ENCODE measurements at regions not wholly inside any gene's neighbourhood (a gene's known extent, or its start where the extent isn't known, plus 50 kb on each side); places are given as distances from the start of the nearest gene placed in this dataset.

GRCh38 chr1:58116284-58116683 lies 430.2 kb downstream of the OMA1 start:
- TF ChIP-seq POU2F2 (IDR thresholded peaks at IDR 0.05; ENCODE audit: low read depth, low read length) (no peak), POLR2AphosphoS5 (IDR thresholded peaks at IDR 0.05; ENCODE audit: low read depth, low read length) (no peak), TAF1 (IDR thresholded peaks at IDR 0.05; ENCODE audit: low read depth, low read length) (no peak), SPI1 (IDR thresholded peaks at IDR 0.05; ENCODE audit: low read depth, low read length) (no peak), PAX5 (IDR thresholded peaks at IDR 0.05; ENCODE audit: insufficient read depth, low read length, severe bottlenecking) (no peak), POLR2A (IDR thresholded peaks at IDR 0.05; ENCODE audit: low read depth, low read length) (no peak)
- no peak for FAIRE-seq
- DNase-seq (ENCODE audit: insufficient read length, low spot score): no peak

DNA sequence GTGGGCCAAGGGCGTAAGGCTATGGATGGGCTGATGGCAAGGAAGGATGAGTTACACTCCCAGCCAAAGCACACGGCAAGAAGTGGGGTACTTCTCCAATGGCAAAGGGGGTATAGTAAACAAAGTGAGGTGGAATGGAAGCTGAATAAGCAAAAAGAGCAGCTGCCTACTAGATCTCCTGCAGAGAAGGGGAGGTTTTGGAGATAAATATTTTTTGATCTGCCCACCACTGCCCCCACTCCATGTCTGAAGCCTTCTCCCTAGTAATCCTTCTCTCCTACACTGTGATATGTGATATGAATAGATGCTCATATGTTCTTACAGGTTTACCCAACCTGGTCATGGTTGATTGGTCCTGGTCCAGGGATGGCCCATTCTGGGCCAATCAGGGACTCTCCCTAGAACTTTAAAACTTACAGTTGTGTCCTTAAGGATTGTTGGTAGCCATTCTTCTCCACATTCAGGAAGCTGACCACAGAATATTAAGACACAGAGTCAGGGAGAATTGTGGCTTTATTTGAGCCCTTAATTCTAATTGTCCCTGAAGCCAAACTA lies 436.8 kb downstream of the OMA1 start:
- no peak for FAIRE-seq
- DNase-seq (ENCODE audit: insufficient read length, low spot score): no peak
- TF ChIP-seq POLR2AphosphoS5 (IDR thresholded peaks at IDR 0.05; ENCODE audit: low read depth, low read length) (no peak), SPI1 (IDR thresholded peaks at IDR 0.05; ENCODE audit: low read depth, low read length) (no peak), TAF1 (IDR thresholded peaks at IDR 0.05; ENCODE audit: low read depth, low read length) (no peak), PAX5 (IDR thresholded peaks at IDR 0.05; ENCODE audit: insufficient read depth, low read length, severe bottlenecking) (no peak), POU2F2 (IDR thresholded peaks at IDR 0.05; ENCODE audit: low read depth, low read length) (no peak), POLR2A (IDR thresholded peaks at IDR 0.05; ENCODE audit: low read depth, low read length) (no peak)

DNA sequence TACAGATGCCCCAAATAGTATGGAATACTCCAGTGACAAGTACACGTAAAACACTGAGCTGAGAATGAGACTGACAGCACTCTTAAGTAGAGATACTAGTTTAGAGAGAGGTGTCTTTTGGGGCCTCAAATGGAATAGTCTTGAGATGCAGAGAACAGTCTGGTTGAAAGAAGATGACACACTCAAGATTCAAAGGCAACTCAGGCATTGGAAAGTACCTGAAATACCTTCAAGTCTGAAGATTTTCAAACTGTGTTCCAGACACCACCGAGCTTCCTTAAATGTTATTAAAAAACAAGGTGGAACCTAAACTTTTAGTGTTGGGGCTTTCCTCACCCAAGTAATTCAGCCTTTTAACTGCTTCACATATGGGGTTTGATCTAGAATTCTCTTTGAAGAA lies 437.7 kb downstream of the OMA1 start:
- TF ChIP-seq TAF1 (IDR thresholded peaks at IDR 0.05; ENCODE audit: low read depth, low read length) (no peak), POU2F2 (IDR thresholded peaks at IDR 0.05; ENCODE audit: low read depth, low read length) (no peak), PAX5 (IDR thresholded peaks at IDR 0.05; ENCODE audit: insufficient read depth, low read length, severe bottlenecking) (no peak), POLR2A (IDR thresholded peaks at IDR 0.05; ENCODE audit: low read depth, low read length) (no peak), SPI1 (IDR thresholded peaks at IDR 0.05; ENCODE audit: low read depth, low read length) (no peak), POLR2AphosphoS5 (IDR thresholded peaks at IDR 0.05; ENCODE audit: low read depth, low read length) (no peak)
- DNase-seq (ENCODE audit: insufficient read length, low spot score): no peak
- no peak for FAIRE-seq

DNA sequence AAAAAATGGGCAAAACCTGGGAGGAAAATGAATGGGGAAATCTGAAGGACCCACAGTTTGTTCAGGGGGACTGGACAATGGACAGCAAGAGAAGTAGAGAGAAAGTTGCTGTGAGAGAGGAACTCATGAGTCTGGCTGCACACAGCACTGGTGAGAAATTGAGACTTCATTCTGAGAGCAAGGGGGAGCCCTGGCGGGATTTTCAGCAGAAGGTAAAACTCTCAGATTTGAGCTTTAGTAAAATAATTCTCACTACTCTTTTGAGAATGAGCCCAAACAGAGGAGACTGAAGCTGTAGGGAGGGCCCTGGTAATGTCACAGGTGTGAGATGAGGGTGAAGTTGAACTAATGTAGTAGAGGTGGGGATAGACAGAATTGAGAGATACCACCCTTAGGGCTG lies 438.6 kb downstream of the OMA1 start:
- no peak for DNase-seq (ENCODE audit: insufficient read length, low spot score)
- peak; percentile 35 for FAIRE-seq
- TF ChIP-seq SPI1 (IDR thresholded peaks at IDR 0.05; ENCODE audit: low read depth, low read length): peak; percentile 58
- no peak for TF ChIP-seq POLR2A (IDR thresholded peaks at IDR 0.05; ENCODE audit: low read depth, low read length)
- no peak for TF ChIP-seq POU2F2 (IDR thresholded peaks at IDR 0.05; ENCODE audit: low read depth, low read length)
- TF ChIP-seq PAX5 (IDR thresholded peaks at IDR 0.05; ENCODE audit: insufficient read depth, low read length, severe bottlenecking): no peak
- TF ChIP-seq TAF1 (IDR thresholded peaks at IDR 0.05; ENCODE audit: low read depth, low read length): no peak
- no peak for TF ChIP-seq POLR2AphosphoS5 (IDR thresholded peaks at IDR 0.05; ENCODE audit: low read depth, low read length)

DNA sequence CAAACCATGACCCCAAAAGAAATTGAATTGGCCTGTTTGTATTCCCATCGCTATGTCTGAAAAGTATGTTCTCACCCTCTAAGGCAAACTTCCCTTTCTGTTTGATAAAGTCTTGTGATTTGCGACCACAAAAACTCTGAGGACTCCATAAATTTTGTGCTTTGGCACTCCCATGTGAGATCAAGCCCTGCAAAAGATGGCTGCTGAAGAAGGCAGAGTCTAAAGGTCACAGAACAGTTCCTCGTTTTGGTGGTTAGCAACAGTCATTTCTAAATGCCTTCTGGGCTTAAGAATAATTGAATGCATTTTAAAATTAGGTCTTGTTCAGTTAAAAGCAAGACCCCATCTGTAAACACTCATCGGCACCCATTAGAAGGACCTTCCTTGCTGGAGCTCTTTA lies 441.6 kb downstream of the OMA1 start:
- no peak for FAIRE-seq
- TF ChIP-seq SPI1 (IDR thresholded peaks at IDR 0.05; ENCODE audit: low read depth, low read length) (peak; percentile 95), POLR2AphosphoS5 (IDR thresholded peaks at IDR 0.05; ENCODE audit: low read depth, low read length) (no peak), TAF1 (IDR thresholded peaks at IDR 0.05; ENCODE audit: low read depth, low read length) (no peak)
- peak; percentile 6 for DNase-seq (ENCODE audit: insufficient read length, low spot score)

GRCh38 chr1:58096714-58097113 lies 449.8 kb downstream of the OMA1 start:
- no peak for TF ChIP-seq POU2F2 (IDR thresholded peaks at IDR 0.05; ENCODE audit: low read depth, low read length)
- no peak for TF ChIP-seq SPI1 (IDR thresholded peaks at IDR 0.05; ENCODE audit: low read depth, low read length)
- TF ChIP-seq POLR2A (IDR thresholded peaks at IDR 0.05; ENCODE audit: low read depth, low read length): no peak
- TF ChIP-seq TAF1 (IDR thresholded peaks at IDR 0.05; ENCODE audit: low read depth, low read length): no peak
- TF ChIP-seq PAX5 (IDR thresholded peaks at IDR 0.05; ENCODE audit: insufficient read depth, low read length, severe bottlenecking): no peak
- no peak for TF ChIP-seq POLR2AphosphoS5 (IDR thresholded peaks at IDR 0.05; ENCODE audit: low read depth, low read length)
- FAIRE-seq: no peak
- no peak for DNase-seq (ENCODE audit: insufficient read length, low spot score)

DNA sequence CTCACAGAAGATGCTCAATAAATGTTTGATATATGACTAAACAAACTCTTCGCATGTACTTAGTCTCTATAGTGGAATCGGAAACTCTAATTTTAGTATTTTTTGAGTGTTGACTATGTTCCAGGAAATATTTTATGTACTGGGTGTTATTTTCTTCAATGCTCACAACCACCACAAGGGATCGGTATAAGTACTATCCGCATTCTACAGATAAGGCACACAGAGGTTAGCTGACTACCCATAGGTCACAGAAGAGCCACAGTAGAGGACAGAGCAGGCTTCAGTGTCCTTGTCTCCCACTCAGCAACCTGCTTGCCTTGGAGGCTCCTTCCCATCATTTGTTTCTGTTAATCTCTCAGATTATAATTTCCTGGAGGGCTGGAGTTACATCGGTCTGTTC lies 451.3 kb downstream of the OMA1 start:
- TF ChIP-seq POLR2A (IDR thresholded peaks at IDR 0.05; ENCODE audit: low read depth, low read length) (no peak), PAX5 (IDR thresholded peaks at IDR 0.05; ENCODE audit: insufficient read depth, low read length, severe bottlenecking) (no peak), POLR2AphosphoS5 (IDR thresholded peaks at IDR 0.05; ENCODE audit: low read depth, low read length) (no peak), POU2F2 (IDR thresholded peaks at IDR 0.05; ENCODE audit: low read depth, low read length) (no peak), TAF1 (IDR thresholded peaks at IDR 0.05; ENCODE audit: low read depth, low read length) (no peak), SPI1 (IDR thresholded peaks at IDR 0.05; ENCODE audit: low read depth, low read length) (no peak)
- no peak for DNase-seq (ENCODE audit: insufficient read length, low spot score)

GRCh38 chr1:58094221-58094620 lies 452.3 kb downstream of the OMA1 start:
- DNase-seq (ENCODE audit: insufficient read length, low spot score): no peak
- no peak for FAIRE-seq
- TF ChIP-seq POLR2AphosphoS5 (IDR thresholded peaks at IDR 0.05; ENCODE audit: low read depth, low read length) (no peak), PAX5 (IDR thresholded peaks at IDR 0.05; ENCODE audit: insufficient read depth, low read length, severe bottlenecking) (no peak), TAF1 (IDR thresholded peaks at IDR 0.05; ENCODE audit: low read depth, low read length) (no peak), POU2F2 (IDR thresholded peaks at IDR 0.05; ENCODE audit: low read depth, low read length) (no peak), SPI1 (IDR thresholded peaks at IDR 0.05; ENCODE audit: low read depth, low read length) (no peak), POLR2A (IDR thresholded peaks at IDR 0.05; ENCODE audit: low read depth, low read length) (no peak)

More for the DNA sequence above, 451.3 kb downstream of the OMA1 start:
- no peak for FAIRE-seq

DNA sequence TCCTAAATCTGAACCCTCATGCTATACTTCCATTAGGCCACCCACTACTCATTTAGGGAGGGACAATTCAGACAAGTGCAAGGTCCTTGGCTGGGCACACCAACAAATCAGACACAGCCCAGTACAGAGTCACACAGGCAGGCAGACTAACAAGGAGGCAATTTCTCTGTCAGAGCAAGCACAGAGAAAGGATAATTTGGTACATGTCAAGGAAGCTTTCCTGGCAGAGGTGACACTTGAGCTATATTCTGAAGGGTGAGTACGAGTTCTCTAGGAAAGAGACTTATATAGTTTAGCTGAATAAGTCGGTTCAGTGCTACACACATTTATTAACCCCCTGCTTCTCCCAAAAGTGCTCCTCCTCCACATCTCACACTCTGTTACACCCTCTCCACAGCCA lies 455.9 kb downstream of the OMA1 start:
- TF ChIP-seq POLR2AphosphoS5 (IDR thresholded peaks at IDR 0.05; ENCODE audit: low read depth, low read length) (no peak), TAF1 (IDR thresholded peaks at IDR 0.05; ENCODE audit: low read depth, low read length) (no peak), PAX5 (IDR thresholded peaks at IDR 0.05; ENCODE audit: insufficient read depth, low read length, severe bottlenecking) (no peak), SPI1 (IDR thresholded peaks at IDR 0.05; ENCODE audit: low read depth, low read length) (no peak), POLR2A (IDR thresholded peaks at IDR 0.05; ENCODE audit: low read depth, low read length) (no peak), POU2F2 (IDR thresholded peaks at IDR 0.05; ENCODE audit: low read depth, low read length) (no peak)
- FAIRE-seq: no peak
- no peak for DNase-seq (ENCODE audit: insufficient read length, low spot score)
